HG03439 (cell line): ENCODE measurements at regions not wholly inside any gene's neighbourhood (a gene's known extent, or its start where the extent isn't known, plus 50 kb on each side); places are given as distances from the start of the nearest gene placed in this dataset.
"Not testable (repeated sequence)": the region's sequence is repeated elsewhere in the genome, so short reads cannot be mapped to it uniquely, and the experiment has no call there.

Experiments
- ATAC-seq: cut with Tn5 transposase; IDR thresholded peaks from one replicate; pipeline ENCODE4 v1.9.1; 2021; ENCODE audit warnings: mild to moderate bottlenecking, moderate library complexity; ENCODE audit not compliant: unreplicated experiment

GRCh38 chr13:65733110-65733509 lies 1497.0 kb downstream of the PCDH9 start:
- ATAC-seq, result no peak

DNA sequence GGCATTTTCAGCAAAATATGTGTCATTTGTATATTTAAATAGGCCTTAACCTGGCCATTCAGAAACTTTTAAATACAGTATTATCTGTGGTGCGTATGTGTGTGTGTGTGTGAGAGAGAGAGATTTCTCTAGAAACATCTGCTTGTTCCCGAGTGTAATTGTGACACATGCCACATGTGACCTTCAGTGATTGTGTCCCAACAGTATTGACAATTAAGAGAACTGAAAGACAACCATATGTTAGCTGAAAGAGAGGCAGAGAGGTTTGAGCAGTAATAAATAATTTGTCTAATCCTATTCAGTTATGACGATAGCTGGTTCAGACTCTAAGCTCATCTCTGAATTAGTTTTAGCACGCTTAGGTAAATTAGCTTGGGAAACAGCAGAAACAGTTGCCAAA lies 1503.1 kb downstream of the PCDH9 start:
- ATAC-seq, result no peak

- no peak for ATAC-seq
Measured at GRCh38 chr13:65725006-65725405, 1505.1 kb downstream of the PCDH9 start.

DNA sequence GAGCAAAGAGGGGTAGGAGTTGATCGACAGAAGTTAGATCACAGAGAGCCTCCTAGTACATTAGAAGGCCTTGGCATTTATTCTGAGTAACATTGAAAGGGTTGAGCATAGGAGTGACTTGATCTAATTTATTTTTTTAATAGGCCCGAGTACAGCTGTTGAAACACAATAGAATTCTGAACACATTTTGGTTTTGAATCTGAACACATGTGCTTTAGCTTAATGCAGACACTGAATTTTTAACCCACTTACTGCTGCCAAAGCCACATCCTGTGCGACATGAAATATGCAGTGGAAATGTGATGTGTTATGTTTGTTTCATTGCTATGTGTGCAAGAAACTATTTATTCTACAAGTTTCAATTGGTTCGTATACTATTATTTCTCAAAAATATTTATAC lies 1505.9 kb downstream of the PCDH9 start:
- no peak for ATAC-seq

- ATAC-seq, result no peak
Measured at GRCh38 chr13:65722506-65722905, 1507.6 kb downstream of the PCDH9 start.

DNA sequence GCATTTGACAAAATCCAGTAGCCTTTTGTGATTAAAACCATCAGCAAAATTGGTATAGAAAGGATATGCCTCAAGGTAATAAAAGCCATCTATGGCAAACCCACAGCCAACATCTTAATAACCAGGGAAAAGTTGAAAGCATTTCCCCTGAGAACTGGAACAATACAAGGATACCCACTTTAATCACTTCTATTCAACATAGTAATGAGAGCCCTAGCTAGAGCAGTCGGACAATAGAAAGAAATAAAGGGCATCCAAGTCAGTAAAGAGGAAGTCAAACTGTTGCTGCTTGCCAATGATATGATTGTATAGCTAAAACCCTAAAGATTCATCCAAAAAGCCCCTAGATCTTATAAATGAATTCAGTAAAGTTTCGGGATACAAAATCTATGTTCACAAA lies 1510.3 kb downstream of the PCDH9 start:
- ATAC-seq, result no peak

- ATAC-seq, result no peak
Measured at GRCh38 chr13:65710514-65710913, 1519.6 kb downstream of the PCDH9 start.

GRCh38 chr13:65697843-65698242 lies 1532.3 kb downstream of the PCDH9 start:
- no peak for ATAC-seq

DNA sequence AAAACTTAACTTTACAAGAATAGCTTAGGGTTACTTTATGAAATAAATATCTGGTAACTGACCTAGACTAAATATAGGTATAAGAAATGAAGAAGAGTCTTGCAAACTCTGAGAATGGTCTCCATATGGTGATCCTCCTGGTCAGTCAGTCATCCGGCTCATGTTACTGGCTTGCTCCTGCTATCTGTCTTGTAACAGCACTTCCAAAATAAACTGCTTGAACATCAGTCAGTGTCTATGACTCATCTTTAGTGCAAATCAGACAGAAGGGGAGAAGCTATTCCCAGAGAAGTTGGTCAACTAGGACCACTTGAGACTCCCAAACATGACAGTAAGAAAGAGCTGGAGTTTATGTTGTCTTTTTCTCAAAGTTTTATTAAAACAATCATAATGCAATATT lies 1550.9 kb downstream of the PCDH9 start:
- ATAC-seq, result no peak

DNA sequence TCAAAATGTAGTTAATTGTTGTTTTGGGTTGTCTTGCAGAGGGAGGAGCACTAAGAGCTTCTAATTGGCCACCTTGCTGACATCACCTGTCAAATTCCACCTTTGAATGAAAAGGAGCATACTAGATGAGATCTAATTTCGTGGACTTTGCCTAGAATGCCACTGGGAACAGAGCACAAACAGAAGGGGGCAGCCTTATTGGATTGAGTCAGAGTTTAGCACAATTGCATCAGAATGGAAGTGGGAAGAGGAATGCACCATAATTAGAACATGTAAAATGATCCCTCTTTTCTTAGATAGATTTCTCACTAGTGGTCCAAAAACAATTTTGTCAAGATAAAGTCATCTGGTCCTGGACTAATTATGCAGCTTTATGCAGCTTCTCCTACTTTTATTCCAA lies 1552.2 kb downstream of the PCDH9 start:
- ATAC-seq, result no peak

GRCh38 chr13:65675383-65675782 lies 1554.8 kb downstream of the PCDH9 start:
- ATAC-seq, result not testable (repeated sequence)

DNA sequence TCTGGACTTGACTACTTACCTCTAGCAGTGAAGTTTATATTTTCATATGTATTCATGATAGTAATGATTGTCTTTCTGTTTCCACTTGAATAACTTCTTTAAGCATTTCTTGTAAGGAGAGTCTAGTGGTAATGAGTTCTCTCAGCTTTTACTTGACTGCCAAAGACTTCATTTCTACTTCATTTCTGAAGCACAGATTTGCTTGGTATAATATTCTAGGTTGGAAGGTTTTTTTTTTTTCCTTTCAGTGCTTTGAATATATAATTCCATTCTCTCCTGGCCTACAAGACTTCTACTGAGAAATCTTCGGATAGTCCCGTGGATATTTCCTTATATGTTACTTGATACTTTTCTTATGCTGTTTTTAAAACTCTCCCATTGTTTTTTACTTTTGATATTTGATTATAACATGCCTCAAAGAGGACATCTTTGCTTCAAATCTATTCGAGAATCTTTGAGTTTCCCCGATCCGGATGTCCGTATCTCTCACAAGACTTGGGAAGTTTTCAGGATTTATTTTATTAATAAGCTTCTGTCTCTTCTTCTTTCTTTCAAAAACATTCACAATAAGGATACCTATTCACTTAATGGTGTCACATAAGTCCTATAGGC lies 1560.0 kb downstream of the PCDH9 start:
- ATAC-seq, result no peak

DNA sequence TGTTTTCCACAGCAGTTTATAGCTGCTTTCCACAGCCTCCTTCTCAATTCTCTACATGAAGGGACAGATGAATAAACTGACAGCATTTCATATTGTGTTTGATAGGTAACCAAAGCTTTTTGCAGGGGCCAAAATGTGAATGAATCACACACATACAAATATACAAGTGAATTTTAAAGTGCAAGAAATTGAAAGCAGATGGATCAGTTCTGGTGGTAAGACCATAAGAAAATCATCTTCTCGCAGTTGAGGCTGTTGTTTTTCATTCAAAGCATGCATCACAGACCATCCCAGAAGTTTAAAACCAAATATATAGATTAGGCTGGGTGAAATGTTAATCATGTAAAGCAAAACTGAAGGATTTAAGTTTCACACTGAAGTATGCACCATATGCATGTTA lies 1569.4 kb downstream of the PCDH9 start:
- no peak for ATAC-seq

DNA sequence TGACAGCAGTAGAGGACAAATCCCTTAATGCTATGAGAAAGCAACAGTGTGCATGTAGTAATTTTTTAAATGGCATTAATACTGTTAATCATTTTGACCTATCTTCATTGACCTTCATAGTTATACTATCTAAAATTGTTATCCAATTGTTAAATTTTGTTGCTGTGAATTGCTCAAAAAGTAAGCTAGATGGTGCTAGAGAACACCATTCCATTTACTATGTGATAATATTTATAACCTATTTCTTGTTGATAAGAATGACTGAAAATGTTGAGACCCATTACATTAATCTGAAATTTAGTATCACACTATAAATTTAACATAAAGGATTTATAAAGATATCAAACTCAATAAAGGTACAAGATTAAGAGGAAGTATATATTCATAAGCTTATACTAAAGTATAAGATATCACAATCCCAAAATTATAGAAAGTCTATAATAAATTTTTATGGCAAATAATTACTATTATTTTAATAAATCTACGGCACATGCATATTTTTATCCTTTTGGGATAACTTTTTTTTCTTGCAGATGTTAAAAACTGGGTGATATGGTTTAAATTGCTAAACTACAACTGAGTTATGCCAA lies 1573.3 kb downstream of the PCDH9 start:
- ATAC-seq, result no peak

DNA sequence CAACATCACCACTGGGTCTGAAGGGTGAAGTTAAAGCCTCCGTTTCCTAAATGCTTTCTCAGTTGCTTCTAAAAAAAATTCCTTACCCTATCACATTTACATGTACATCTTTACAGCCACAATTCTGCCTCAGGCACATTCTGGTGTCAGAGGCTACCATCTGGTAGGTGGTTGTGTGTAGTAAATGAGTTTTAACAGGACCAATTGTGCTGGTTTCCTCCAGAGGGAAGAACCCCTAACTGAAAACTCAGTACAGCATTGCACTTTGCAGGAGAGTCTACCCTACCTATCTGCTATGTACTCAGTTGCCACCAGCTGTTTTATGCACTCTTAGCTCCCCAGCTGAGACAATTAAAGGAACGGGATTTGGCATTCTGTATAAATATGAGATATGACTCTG lies 1576.5 kb downstream of the PCDH9 start:
- ATAC-seq, result no peak

DNA sequence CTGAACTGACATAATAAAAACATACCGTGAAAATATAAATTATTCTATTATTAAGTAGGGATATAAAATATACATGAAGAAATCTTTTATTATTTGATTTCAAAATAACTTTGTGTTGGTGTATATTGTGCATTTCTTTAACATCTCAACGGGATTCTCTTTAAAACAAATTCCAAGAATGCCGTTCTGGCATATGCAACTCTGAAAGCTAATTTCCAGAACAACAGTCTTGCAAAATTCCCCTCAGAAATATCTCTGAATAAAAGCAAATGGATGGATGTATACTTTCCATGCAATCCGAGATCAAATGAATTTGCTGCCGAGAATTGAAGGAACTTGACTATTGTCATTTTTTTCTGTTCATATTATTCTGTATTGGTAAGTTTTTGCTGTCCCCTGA lies 1579.8 kb downstream of the PCDH9 start:
- ATAC-seq, result no peak

- no peak for ATAC-seq
Measured at GRCh38 chr13:65642996-65643395, 1587.1 kb downstream of the PCDH9 start.

DNA sequence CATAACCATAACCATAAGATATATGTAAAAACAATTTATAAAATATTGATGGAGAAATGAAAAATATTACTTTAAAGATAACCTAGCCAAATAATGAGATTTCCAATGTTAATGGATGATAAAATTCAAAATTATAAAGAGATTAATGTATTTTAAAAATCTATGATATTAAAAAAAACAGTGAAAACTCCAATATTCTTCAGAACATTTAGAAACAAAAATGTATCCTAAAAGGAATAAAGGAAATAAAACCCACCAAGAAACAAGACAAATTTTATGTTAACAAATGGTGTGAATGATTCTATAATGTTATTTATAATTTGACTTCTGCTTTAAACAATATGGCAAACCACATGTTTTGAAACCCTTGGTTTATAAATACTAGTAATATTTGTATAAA lies 1587.8 kb downstream of the PCDH9 start:
- no peak for ATAC-seq

DNA sequence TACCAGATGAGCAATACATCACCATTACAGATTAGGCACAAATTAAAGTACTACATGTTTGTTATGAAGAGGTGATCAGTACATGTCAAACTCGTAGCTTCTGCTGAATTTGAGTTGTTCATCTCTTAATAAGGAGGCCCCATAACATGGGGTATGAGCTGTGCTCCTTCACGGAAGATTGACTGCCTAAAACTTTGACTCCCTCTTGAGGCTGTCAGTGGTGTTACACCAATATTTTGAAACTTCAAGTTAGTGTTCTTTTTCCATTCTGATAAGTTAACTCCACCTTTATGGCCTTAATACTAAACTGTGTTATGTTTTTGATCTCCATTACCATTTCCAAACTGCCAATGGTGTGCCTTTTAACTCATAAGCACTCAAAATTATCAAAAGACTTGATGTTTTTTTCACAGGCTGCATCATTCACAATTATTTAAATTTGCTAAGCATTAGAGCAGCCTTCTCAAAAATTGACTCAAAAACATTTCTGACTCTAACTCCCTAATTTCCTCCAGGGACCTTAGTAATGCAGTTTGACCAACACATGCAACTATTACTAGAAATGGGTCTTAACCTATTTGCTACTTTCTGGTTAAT lies 1591.5 kb downstream of the PCDH9 start:
- peak; percentile 94 for ATAC-seq

DNA sequence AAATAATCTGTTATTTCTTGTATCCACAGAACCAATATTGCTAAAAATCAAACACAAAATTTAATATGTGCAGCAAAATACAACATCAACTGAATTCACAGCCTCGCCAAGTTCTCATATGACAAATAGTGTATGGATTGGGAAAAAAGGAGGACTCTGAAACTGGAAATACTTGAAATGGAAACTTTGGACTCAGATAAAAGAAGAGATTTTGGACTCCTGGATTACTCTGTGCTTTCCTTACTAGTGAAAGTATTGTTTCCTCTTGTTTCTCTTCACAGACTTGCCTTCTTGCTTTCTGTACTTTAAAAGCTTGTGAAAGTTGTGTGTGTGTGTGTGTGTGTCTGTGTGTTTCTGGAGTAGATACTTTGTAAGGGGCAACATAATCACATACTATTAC lies 1596.3 kb downstream of the PCDH9 start:
- ATAC-seq, result no peak

DNA sequence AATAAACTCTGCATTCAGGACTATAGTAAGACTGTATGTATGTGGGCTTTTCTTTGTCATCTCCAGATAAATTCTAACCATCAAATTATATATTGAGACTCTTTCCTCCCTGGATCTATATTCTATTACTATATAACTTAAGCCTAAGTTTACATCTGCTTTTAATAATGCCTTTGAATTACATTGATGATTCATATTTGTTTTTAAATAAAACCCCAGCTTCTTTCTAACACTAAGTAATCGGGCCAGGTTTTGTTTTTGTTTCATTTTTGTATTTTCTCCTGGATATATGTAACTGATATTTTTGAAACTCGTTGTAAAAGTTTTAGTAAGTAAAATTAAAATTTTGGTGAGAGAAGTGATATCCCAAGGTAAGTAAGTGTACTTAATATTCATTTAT lies 1599.1 kb downstream of the PCDH9 start:
- ATAC-seq, result no peak

GRCh38 chr13:65629926-65630325 lies 1600.2 kb downstream of the PCDH9 start:
- ATAC-seq, result no peak

DNA sequence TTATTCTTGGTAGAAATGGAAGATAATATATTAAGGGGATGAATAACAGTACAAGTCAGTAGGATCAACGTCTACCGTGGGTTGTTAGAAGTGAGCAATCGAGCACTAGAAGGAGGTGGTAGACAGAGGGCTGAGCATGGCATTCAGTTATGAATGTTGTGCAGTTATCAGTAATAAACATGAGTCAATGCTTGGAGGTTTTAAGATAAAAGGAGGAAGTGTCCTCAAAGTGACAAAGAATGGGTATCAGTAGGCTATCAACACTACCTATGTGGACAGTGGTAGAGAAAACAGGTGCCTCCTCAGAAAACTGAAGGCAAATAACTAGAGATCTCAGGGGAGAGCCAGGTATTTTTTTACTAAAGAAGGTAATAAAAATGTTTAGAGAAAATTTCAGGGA lies 1607.0 kb downstream of the PCDH9 start:
- no peak for ATAC-seq
